ENCODE measurements at regions not wholly inside any gene's neighbourhood (a gene's known extent, or its start where the extent isn't known, plus 50 kb on each side); places are given as distances from the start of the nearest gene placed in this dataset.
A peak's percentile ranks its signal among the peaks of the same experiment; 100 is the strongest.

DNA sequence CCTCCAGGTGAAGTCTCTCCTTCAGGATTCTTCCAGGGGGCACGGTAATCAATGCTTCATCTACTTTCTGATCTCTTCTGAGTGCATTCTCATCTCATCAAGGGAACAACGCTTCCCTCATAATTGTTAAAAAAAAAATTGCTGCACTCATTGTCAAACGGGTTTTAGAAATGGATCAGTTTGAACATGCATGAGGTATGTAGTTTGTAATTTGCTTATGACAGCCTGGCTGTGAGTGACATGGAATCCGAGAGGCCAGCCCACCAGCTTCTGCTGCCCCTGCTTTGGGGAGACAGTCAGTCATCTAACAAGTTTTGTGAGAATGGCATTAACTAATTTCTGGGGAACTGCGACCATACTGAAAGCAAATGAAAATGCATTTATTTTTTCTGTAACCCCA, 791.9 kb upstream of the SOX11 start:
- 80% methylated on average over 3 of the region's 5 CpGs for WGBS (ENCODE audit: insufficient coverage)
- H3K4me3 ChIP-seq (ENCODE audit: low read depth, low read length) = no peak overlapping the region
- no peaks in the 10 kb centered on the region for H3K27me3 ChIP-seq (ENCODE audit: control insufficient read depth, insufficient read depth, low read length)
- no peaks in the 10 kb centered on the region for H3K9me3 ChIP-seq (ENCODE audit: control insufficient read depth, insufficient read depth, low read length)
- DNase-seq (ENCODE audit: low read depth in 4 of 6, low spot score in 6 of 6) = no peak
- H3K27ac ChIP-seq (ENCODE audit: low read depth, low read length) = no peak overlapping the region
- H3K4me1 ChIP-seq (ENCODE audit: control insufficient read depth, insufficient read depth, low read length) = peaks cover 7% of the 10 kb centered on the region
- H3K36me3 ChIP-seq (ENCODE audit: control insufficient read depth, insufficient read depth, low read length) = no peaks in the 10 kb centered on the region

DNA sequence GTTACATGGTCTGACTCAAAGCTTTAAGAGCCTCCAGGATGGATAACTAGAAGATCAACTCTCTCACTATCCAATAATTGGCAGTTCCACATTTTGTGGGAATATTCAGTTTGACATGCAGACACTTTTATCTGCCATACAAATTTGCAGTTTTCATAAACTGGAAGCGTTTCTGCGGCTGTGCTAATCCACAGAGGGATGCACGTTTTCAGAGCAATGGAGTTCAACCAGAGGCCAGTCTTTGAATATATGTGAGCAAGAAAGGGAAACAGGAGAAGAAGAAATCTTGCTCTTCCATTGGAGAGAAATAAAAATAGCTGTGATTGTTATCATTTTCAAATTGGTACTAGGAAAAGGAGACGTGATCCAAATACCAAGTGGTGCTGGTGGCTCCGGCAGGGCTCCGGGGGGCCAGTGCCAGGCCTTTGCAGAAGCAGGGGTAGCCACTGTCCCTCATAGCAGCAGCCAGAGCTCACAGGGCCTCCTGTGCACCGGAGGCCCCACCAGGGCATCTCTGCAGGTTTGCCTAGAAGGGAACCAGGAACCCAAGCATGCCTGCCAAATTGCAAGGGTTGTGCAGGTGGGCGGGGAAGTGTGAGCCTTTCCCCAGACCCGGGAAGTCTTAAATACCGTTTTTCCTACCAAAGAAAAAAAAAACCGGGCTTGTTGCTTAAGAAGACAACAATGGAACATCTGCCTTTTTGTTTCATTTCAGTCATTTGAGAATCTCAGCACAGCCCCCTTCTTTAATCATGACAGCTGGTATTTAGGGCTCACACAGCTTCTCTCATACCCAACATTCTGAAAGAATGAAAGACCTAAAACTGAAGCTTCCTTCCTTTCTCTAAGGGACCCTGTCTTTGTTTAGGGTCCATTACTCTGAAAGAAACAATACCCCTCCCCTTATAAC, 791.1 kb upstream of the SOX11 start:
- DNase-seq (ENCODE audit: low read depth in 4 of 6, low spot score in 6 of 6) = peak in 2 of 6 donors; percentile 37 to 51
- Histone ChIP-seq H3K36me3 (ENCODE audit: control insufficient read depth, insufficient read depth, low read length) (no peaks in the 10 kb centered on the region), H3K9me3 (ENCODE audit: control insufficient read depth, insufficient read depth, low read length) (no peaks in the 10 kb centered on the region), H3K27me3 (ENCODE audit: control insufficient read depth, insufficient read depth, low read length) (no peaks in the 10 kb centered on the region), H3K27ac (ENCODE audit: low read depth, low read length) (no peak overlapping the region), H3K4me1 (ENCODE audit: control insufficient read depth, insufficient read depth, low read length) (peaks cover 7% of the 10 kb centered on the region), H3K4me3 (ENCODE audit: low read depth, low read length) (no peak overlapping the region)
- WGBS (ENCODE audit: insufficient coverage) = 55% methylated on average over 8 of the region's 11 CpGs

DNA sequence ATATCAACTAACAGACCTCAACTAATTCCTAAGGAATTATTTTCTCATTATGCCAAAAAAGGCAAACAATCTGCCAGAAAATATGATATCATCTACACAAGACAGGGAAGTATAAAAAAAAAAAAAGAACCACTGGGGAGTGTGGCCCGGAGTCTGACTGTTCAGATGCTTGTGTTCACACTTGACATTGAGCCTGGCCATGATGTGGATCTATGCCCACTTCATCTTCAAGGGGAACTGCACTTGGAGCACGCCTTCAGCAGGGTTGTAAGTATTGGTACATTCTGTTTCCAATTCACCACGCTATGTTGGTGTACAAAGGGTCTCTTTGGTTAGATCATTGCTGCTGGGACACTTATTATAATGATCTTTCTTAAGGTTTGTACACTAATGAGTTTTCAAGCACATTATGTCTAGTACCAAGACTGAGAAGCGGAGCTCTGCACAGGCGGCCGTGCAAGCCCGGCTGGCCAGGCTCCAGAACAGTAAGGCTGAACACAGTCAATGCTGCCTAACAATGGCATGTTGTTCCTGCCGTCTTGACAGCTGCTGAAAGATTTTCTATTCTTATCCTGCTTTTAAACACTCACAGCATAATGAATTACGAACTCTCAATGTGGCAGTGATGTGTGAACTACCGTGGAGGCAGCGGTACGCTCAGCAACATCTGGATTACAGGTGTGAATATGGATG, 788.4 kb upstream of the SOX11 start:
- 12% methylated on average over 5 of the region's 12 CpGs for WGBS (ENCODE audit: insufficient coverage)
- H3K4me1 ChIP-seq (ENCODE audit: control insufficient read depth, insufficient read depth, low read length) = peaks cover 7% of the 10 kb centered on the region
- H3K4me3 ChIP-seq (ENCODE audit: low read depth, low read length) = no peak overlapping the region
- no peak overlapping the region for H3K27ac ChIP-seq (ENCODE audit: low read depth, low read length)
- no peaks in the 10 kb centered on the region for H3K36me3 ChIP-seq (ENCODE audit: control insufficient read depth, insufficient read depth, low read length)
- no peaks in the 10 kb centered on the region for H3K9me3 ChIP-seq (ENCODE audit: control insufficient read depth, insufficient read depth, low read length)
- no peaks in the 10 kb centered on the region for H3K27me3 ChIP-seq (ENCODE audit: control insufficient read depth, insufficient read depth, low read length)
- DNase-seq (ENCODE audit: low read depth in 4 of 6, low spot score in 6 of 6) = peak in 3 of 6 donors; percentile 20 to 91 (median 73)

DNA sequence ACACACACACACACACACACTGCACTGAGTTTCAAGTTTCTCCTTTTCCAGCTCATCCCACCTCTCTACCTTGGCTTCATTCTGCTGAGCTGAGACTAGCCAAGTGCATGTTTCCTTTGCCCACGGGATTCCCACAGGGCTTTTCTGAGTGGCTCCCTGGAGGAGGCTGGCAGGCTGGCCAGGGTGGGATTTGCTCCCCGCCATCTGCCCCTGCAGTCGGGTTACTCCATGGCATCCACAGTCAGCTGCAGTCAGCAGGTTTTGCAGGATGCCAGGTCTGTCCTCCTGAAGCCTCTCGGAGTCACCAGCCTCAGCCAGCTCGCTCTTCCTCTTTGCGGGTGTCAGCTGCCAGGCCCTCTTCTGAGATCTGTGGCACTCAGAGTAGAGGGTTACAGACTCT, 783.7 kb upstream of the SOX11 start:
- Histone ChIP-seq H3K4me3 (ENCODE audit: low read depth, low read length) (no peak overlapping the region), H3K27ac (ENCODE audit: low read depth, low read length) (no peak overlapping the region), H3K27me3 (ENCODE audit: control insufficient read depth, insufficient read depth, low read length) (no peaks in the 10 kb centered on the region), H3K4me1 (ENCODE audit: control insufficient read depth, insufficient read depth, low read length) (peaks cover 4% of the 10 kb centered on the region), H3K9me3 (ENCODE audit: control insufficient read depth, insufficient read depth, low read length) (no peaks in the 10 kb centered on the region), H3K36me3 (ENCODE audit: control insufficient read depth, insufficient read depth, low read length) (no peaks in the 10 kb centered on the region)
- WGBS (ENCODE audit: insufficient coverage) = 84% methylated on average over 5 of the region's 6 CpGs
- peak in 1 of 6 donors; percentile 23 for DNase-seq (ENCODE audit: low read depth in 4 of 6, low spot score in 6 of 6)

DNA sequence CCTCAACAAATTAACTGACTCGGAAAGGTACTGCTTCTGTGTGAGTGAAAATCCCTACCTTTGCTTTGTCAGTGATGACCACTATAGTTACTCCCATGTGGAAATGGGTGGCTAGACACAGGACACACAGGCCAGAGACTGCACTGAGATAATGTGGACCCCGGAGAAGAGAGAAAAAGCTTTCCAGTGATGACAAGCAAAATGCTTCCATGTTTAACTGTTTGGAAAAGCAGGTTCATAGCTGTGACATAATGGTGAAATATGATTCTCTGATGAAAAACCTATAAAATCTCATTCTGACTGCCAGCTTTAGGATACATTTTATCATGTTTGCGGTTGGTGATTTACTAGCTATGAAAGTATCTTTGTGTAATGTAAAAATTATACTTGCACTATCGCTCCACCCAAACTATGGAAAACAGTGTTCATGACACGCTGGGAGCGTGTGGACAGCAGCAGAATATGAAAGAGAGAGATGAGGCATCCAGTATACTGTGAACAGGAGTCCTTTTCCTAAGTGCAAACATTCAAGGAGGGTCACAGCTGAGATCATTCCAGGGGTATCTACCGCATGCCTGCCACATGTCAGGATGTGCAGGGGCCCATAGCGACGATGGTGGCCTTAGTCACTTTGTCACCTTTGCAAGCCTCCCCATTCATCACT, 782.7 kb upstream of the SOX11 start:
- 67% methylated on average over 7 of the region's 9 CpGs for WGBS (ENCODE audit: insufficient coverage)
- no peaks in the 10 kb centered on the region for H3K4me1 ChIP-seq (ENCODE audit: control insufficient read depth, insufficient read depth, low read length)
- no peak for DNase-seq (ENCODE audit: low read depth in 4 of 6, low spot score in 6 of 6)
- H3K36me3 ChIP-seq (ENCODE audit: control insufficient read depth, insufficient read depth, low read length) = no peaks in the 10 kb centered on the region
- no peak overlapping the region for H3K27ac ChIP-seq (ENCODE audit: low read depth, low read length)
- no peaks in the 10 kb centered on the region for H3K9me3 ChIP-seq (ENCODE audit: control insufficient read depth, insufficient read depth, low read length)
- H3K27me3 ChIP-seq (ENCODE audit: control insufficient read depth, insufficient read depth, low read length) = no peaks in the 10 kb centered on the region
- H3K4me3 ChIP-seq (ENCODE audit: low read depth, low read length) = no peak overlapping the region

DNA sequence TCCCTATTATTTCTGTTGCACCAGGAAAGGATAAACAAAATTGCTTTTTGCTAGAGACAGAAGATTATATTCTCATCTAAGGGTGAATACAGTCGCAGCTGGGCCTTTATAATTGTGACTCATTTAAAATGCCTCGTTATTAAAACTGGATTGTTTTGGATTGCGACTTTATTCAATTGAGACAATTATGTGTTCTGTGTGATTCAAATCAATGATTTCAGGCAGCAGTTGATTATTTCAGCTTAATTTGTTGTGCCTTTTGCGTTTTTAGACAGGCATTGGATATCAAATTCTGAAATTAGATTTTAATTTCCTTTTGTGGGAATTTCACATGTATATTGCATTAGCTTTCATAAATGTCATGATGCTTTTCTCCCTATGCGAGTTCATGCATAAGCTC, 778.1 kb upstream of the SOX11 start:
- Histone ChIP-seq H3K27me3 (ENCODE audit: control insufficient read depth, insufficient read depth, low read length) (no peaks in the 10 kb centered on the region), H3K9me3 (ENCODE audit: control insufficient read depth, insufficient read depth, low read length) (no peaks in the 10 kb centered on the region), H3K4me1 (ENCODE audit: control insufficient read depth, insufficient read depth, low read length) (no peaks in the 10 kb centered on the region), H3K36me3 (ENCODE audit: control insufficient read depth, insufficient read depth, low read length) (no peaks in the 10 kb centered on the region), H3K4me3 (ENCODE audit: low read depth, low read length) (no peak overlapping the region), H3K27ac (ENCODE audit: low read depth, low read length) (no peak overlapping the region)
- 67% methylated on average over 2 of the region's 5 CpGs for WGBS (ENCODE audit: insufficient coverage)
- peak in 2 of 6 donors; percentile 30 to 71 for DNase-seq (ENCODE audit: low read depth in 4 of 6, low spot score in 6 of 6)

DNA sequence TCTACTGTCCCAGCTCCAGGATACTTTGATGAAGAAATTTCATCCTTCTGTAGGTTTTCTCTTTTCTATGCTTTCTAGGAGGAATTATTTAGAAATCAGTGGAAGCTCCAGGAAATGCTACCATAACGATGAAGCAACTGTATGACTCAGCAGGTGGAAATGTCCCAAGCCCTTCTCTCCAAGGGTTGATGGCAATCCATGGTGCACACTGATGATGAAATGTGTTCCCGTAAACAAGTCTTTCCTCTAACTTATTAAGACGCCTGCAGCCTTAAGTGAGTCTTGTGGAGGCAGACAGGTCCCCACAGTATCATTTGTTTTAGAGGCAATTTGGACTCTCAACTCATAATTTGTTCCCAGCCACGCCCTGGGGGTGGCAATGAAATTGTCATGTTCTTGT, 777.6 kb upstream of the SOX11 start:
- no peaks in the 10 kb centered on the region for H3K27me3 ChIP-seq (ENCODE audit: control insufficient read depth, insufficient read depth, low read length)
- H3K27ac ChIP-seq (ENCODE audit: low read depth, low read length) = no peak overlapping the region
- no peak overlapping the region for H3K4me3 ChIP-seq (ENCODE audit: low read depth, low read length)
- H3K9me3 ChIP-seq (ENCODE audit: control insufficient read depth, insufficient read depth, low read length) = no peaks in the 10 kb centered on the region
- no peak for DNase-seq (ENCODE audit: low read depth in 4 of 6, low spot score in 6 of 6)
- no peaks in the 10 kb centered on the region for H3K36me3 ChIP-seq (ENCODE audit: control insufficient read depth, insufficient read depth, low read length)
- 87% methylated on average over 3 of the region's 4 CpGs for WGBS (ENCODE audit: insufficient coverage)
- H3K4me1 ChIP-seq (ENCODE audit: control insufficient read depth, insufficient read depth, low read length) = no peaks in the 10 kb centered on the region

DNA sequence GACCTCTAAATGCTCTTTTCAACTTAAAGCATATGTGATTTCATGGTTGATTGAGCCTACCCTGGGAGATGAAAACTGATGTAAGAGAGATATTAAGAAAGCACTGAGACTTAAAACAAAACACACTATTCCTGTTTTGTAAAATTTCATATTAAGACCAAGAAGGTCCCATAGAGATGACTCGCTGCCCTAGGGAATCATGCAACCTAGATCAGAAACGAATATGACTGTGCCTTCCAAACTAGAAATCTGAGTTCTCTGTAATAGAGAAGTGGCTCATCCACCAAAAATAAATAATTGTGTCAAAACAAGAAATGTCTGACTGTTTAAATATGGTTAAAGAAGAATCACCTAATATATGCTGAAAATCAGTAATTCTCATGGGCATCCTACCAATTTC, 776.8 kb upstream of the SOX11 start:
- H3K9me3 ChIP-seq (ENCODE audit: control insufficient read depth, insufficient read depth, low read length) = no peaks in the 10 kb centered on the region
- H3K27ac ChIP-seq (ENCODE audit: low read depth, low read length) = no peak overlapping the region
- no peaks in the 10 kb centered on the region for H3K36me3 ChIP-seq (ENCODE audit: control insufficient read depth, insufficient read depth, low read length)
- no CpG with 5 or more reads among the region's 2 CpGs for WGBS (ENCODE audit: insufficient coverage)
- H3K4me3 ChIP-seq (ENCODE audit: low read depth, low read length) = no peak overlapping the region
- DNase-seq (ENCODE audit: low read depth in 4 of 6, low spot score in 6 of 6) = no peak
- no peaks in the 10 kb centered on the region for H3K27me3 ChIP-seq (ENCODE audit: control insufficient read depth, insufficient read depth, low read length)
- H3K4me1 ChIP-seq (ENCODE audit: control insufficient read depth, insufficient read depth, low read length) = no peaks in the 10 kb centered on the region

DNA sequence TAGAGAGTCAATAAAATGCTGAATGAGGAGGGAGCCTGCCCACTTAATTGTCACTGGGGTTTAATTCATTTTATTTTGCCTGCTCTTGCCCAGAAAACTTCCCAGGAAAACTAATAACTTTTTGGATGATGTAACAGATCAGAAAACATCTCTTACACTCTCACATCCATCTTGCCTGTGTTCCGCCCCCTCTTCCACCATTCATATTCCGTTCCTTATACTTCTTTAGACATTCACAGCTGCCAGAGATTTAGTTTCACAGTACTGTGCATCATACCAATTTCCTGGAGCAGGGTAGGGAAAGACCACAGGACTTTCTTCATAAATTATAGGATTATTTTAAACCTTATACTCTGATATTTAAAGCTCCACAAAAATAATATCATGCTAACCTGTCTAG, 776.1 kb upstream of the SOX11 start:
- DNase-seq (ENCODE audit: low read depth in 4 of 6, low spot score in 6 of 6) = no peak
- Histone ChIP-seq H3K9me3 (ENCODE audit: control insufficient read depth, insufficient read depth, low read length) (no peaks in the 10 kb centered on the region), H3K27me3 (ENCODE audit: control insufficient read depth, insufficient read depth, low read length) (no peaks in the 10 kb centered on the region), H3K36me3 (ENCODE audit: control insufficient read depth, insufficient read depth, low read length) (no peaks in the 10 kb centered on the region), H3K27ac (ENCODE audit: low read depth, low read length) (no peak overlapping the region), H3K4me1 (ENCODE audit: control insufficient read depth, insufficient read depth, low read length) (no peaks in the 10 kb centered on the region), H3K4me3 (ENCODE audit: low read depth, low read length) (no peak overlapping the region)
- WGBS (ENCODE audit: insufficient coverage) = 100% methylated on average over 1 of the region's 2 CpGs
